NB4 (cell line): ENCODE measurements at regions not wholly inside any gene's neighbourhood (a gene's known extent, or its start where the extent isn't known, plus 50 kb on each side); places are given as distances from the start of the nearest gene placed in this dataset.

Experiments
- MYC ChIP-seq: IDR thresholded peaks from 2 replicates; pipeline ENCODE4 v1.6.1; 2011; ENCODE audit warnings: low read depth, low read length
- POLR2A ChIP-seq: IDR thresholded peaks from 2 replicates; pipeline ENCODE4 v1.6.1; 2011; ENCODE audit warnings: mild to moderate bottlenecking; ENCODE audit not compliant: insufficient read length; ENCODE audit errors: extremely low read depth
- TF ChIP-seq, protein P1 (sequence below): IDR thresholded peaks from one replicate; pipeline ENCODE4 v1.5.1; 2012; ENCODE audit warnings: low read depth, low read length
- TF ChIP-seq, protein P2 (sequence below): IDR thresholded peaks from 2 replicates; pipeline ENCODE4 v1.6.1; 2011; ENCODE audit warnings: low read depth, low read length

DNA sequence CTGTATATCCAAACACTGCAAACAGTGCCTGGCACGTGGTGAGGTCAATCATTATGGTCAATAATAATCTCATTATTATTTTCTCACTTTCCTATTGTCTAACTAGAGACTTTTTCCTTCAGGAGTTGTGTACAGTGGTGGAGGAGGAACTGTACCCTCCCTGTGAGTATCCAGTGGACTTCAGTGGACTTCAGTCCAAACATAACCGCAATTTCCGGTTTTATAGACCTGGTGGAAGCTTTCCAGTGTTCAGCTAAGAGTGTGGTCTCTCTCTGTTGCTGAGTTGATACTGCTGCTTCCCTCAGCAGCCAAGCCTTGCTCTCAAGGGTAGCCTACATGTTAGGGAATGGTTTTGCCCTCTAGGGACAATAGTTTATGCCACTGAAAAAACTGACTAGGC lies 447.1 kb downstream of the TMEM182 start:
- TF ChIP-seq POLR2A = no peak
- TF ChIP-seq, protein P1, sequence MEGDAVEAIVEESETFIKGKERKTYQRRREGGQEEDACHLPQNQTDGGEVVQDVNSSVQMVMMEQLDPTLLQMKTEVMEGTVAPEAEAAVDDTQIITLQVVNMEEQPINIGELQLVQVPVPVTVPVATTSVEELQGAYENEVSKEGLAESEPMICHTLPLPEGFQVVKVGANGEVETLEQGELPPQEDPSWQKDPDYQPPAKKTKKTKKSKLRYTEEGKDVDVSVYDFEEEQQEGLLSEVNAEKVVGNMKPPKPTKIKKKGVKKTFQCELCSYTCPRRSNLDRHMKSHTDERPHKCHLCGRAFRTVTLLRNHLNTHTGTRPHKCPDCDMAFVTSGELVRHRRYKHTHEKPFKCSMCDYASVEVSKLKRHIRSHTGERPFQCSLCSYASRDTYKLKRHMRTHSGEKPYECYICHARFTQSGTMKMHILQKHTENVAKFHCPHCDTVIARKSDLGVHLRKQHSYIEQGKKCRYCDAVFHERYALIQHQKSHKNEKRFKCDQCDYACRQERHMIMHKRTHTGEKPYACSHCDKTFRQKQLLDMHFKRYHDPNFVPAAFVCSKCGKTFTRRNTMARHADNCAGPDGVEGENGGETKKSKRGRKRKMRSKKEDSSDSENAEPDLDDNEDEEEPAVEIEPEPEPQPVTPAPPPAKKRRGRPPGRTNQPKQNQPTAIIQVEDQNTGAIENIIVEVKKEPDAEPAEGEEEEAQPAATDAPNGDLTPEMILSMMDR = no peak
- no peak for TF ChIP-seq MYC
- TF ChIP-seq, protein P2, sequence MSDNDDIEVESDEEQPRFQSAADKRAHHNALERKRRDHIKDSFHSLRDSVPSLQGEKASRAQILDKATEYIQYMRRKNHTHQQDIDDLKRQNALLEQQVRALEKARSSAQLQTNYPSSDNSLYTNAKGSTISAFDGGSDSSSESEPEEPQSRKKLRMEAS = no peak
